SU-DHL-6 (cell line): ENCODE measurements at regions not wholly inside any gene's neighbourhood (a gene's known extent, or its start where the extent isn't known, plus 50 kb on each side); places are given as distances from the start of the nearest gene placed in this dataset.
"Not testable (repeated sequence)": the region's sequence is repeated elsewhere in the genome, so short reads cannot be mapped to it uniquely, and the experiment has no call there.

ENCODE experiments used
- H2AFZ ChIP-seq: fragments of 200-600 bp; sonication (generic); 2 replicates; pipeline ENCODE4 v1.6.1; 2014; ENCODE audit warnings: low read depth, mild to moderate bottlenecking, moderate library complexity, mixed read lengths, antibody characterized with exemption, low read length; ENCODE audit not compliant: severe bottlenecking
- H3F3A ChIP-seq: fragments of 200-600 bp; shearing (Covaris generic); 2 replicates; pipeline ENCODE4 v1.6.0; 2016; ENCODE audit warnings: antibody characterized with exemption, mild to moderate bottlenecking; ENCODE audit not compliant: insufficient read depth
- H3K27ac ChIP-seq: fragments of 200-600 bp; sonication (generic); 2 replicates; pipeline ENCODE4 v1.5.1; 2016; ENCODE audit warnings: low read depth, mild to moderate bottlenecking, low read length, moderate library complexity, mixed read lengths
- H3K27me3 ChIP-seq: fragments of 200-600 bp; sonication (generic), shearing (Covaris generic); 2 replicates; pipeline ENCODE4 v1.6.0; 2014; ENCODE audit warnings: mild to moderate bottlenecking, low read length
- H3K36me3 ChIP-seq: fragments of 200-600 bp; sonication (generic); 2 replicates; pipeline ENCODE4 v1.6.1; 2014; ENCODE audit warnings: mild to moderate bottlenecking, low read length, mixed read lengths
- H3K4me2 ChIP-seq: fragments of 300-600, 200-600 bp; shearing (Covaris generic), sonication (generic); 2 replicates; pipeline ENCODE4 v1.6.0; 2014; ENCODE audit warnings: low read length, low read depth, mild to moderate bottlenecking; ENCODE audit not compliant: poor library complexity, severe bottlenecking
- H3K4me3 ChIP-seq: fragments of 200-600 bp; sonication (generic); 2 replicates; pipeline ENCODE4 v1.5.1; 2014; ENCODE audit warnings: antibody characterized with exemption, low read length, mild to moderate bottlenecking, mixed read lengths; ENCODE audit not compliant: insufficient read depth, poor library complexity, severe bottlenecking
- H3K79me2 ChIP-seq: fragments of 200-600 bp; sonication (generic); 2 replicates; pipeline ENCODE4 v1.6.1; 2014; ENCODE audit warnings: mild to moderate bottlenecking, low read length, moderate library complexity; ENCODE audit not compliant: insufficient read depth
- H3K9ac ChIP-seq: fragments of 200-600 bp; sonication (generic); 2 replicates; pipeline ENCODE4 v1.7.0; 2014; ENCODE audit warnings: mild to moderate bottlenecking, low read length
- H3K9me2 ChIP-seq: fragments of 200-600 bp; sonication (generic); replicated peaks from 2 replicates; pipeline ENCODE4 v1.6.1; 2014; ENCODE audit warnings: low read length; ENCODE audit not compliant: insufficient read depth
- H3K9me3 ChIP-seq: fragments of 200-600 bp; sonication (generic); 2 replicates; pipeline ENCODE4 v1.6.1; 2014; ENCODE audit warnings: low read length, mixed read lengths; ENCODE audit not compliant: insufficient read depth
- H4K20me1 ChIP-seq: fragments of 200-600 bp; sonication (generic); 2 replicates; pipeline ENCODE4 v1.6.1; 2014; ENCODE audit warnings: low read depth, mild to moderate bottlenecking, antibody characterized with exemption, low read length, moderate library complexity, mixed read lengths
- EZH2phosphoT487 ChIP-seq: fragments of 200-600 bp; sonication (generic), shearing (Covaris generic); conservative IDR thresholded peaks from 2 replicates; pipeline ENCODE4 v1.6.1; 2018; ENCODE audit warnings: mild to moderate bottlenecking, antibody characterized with exemption, low read length, moderate library complexity, mixed read lengths
- TF ChIP-seq, protein P1 (sequence below): fragments of 200-600 bp; sonication (generic); IDR thresholded peaks from one replicate; pipeline ENCODE4 v1.5.1; 2017; ENCODE audit warnings: antibody characterized with exemption, mild to moderate bottlenecking, low read length, moderate library complexity; ENCODE audit not compliant: insufficient read depth, poor library complexity, severe bottlenecking

DNA sequence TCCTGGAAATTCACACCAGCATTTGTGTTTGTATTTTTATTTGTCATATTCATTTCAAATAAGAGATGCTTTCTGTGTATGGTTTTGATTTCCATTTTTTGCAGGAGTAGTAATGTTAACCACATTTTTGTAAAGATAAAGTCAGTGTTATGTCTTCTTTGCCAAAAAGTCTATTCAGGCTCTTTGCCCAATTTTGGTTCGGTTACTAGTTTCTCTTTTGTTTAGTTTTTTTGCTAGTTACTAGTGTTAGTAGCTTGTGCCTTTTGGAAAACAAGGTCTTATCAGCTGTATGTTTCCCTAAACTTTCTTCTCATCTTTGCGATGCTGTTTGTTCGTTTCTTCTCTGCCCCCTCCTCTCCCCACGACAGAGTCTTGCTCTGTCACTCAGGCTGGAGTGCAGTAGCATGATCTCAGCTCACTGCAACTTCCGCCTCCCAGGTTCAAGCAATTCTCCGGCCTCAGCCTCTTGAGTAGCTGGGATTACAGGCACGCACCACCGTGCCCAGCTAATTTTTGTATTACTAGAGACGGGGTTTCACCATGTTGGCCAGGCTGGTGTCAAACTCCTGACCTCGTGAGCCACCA lies 112.3 kb upstream of the GRK3 start:
- H3K9ac ChIP-seq = no peak overlapping the region
- no peak for TF ChIP-seq EZH2phosphoT487
- TF ChIP-seq, protein P1, sequence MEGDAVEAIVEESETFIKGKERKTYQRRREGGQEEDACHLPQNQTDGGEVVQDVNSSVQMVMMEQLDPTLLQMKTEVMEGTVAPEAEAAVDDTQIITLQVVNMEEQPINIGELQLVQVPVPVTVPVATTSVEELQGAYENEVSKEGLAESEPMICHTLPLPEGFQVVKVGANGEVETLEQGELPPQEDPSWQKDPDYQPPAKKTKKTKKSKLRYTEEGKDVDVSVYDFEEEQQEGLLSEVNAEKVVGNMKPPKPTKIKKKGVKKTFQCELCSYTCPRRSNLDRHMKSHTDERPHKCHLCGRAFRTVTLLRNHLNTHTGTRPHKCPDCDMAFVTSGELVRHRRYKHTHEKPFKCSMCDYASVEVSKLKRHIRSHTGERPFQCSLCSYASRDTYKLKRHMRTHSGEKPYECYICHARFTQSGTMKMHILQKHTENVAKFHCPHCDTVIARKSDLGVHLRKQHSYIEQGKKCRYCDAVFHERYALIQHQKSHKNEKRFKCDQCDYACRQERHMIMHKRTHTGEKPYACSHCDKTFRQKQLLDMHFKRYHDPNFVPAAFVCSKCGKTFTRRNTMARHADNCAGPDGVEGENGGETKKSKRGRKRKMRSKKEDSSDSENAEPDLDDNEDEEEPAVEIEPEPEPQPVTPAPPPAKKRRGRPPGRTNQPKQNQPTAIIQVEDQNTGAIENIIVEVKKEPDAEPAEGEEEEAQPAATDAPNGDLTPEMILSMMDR = no peak
- no peak overlapping the region for H2AFZ ChIP-seq
- no peaks in the 10 kb centered on the region for H3K27me3 ChIP-seq
- no peak overlapping the region for H3K27ac ChIP-seq
- peaks cover 3% of the 10 kb centered on the region; the same call in 1 of the 2 replicates for H3F3A ChIP-seq
- H3K9me2 ChIP-seq = no peaks in the 10 kb centered on the region
- no peak overlapping the region for H3K4me2 ChIP-seq
- H3K79me2 ChIP-seq = peaks cover 77% of the 10 kb centered on the region
- no peaks in the 10 kb centered on the region for H3K9me3 ChIP-seq
- H4K20me1 ChIP-seq = peaks cover 4% of the 10 kb centered on the region; the same call in 1 of the 2 replicates
- no peak overlapping the region for H3K4me3 ChIP-seq
- no peaks in the 10 kb centered on the region for H3K36me3 ChIP-seq

DNA sequence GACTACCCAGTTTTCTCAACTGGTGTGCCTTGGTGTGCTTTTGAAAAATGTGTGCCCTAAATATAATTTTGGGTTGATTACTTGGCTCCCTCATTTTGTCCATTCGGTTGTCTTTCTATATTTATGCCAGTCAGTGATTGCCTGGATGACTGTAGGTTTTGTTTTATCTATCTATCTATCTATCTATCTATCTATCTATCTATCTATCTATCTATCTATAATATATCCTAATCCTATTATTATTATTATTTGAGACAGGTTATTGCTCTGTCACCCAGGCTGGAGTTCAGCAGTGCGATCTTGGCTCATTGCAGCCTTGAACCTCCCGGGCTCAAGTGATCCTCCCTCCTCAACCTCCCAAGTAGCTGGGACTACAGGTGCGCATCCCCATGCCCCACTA lies 111.4 kb upstream of the GRK3 start:
- H3K27me3 ChIP-seq = no peaks in the 10 kb centered on the region
- H3K36me3 ChIP-seq = no peaks in the 10 kb centered on the region
- H2AFZ ChIP-seq = no peak overlapping the region
- H3F3A ChIP-seq = peaks cover 3% of the 10 kb centered on the region; the same call in 1 of the 2 replicates
- peaks cover 4% of the 10 kb centered on the region; the same call in 1 of the 2 replicates for H4K20me1 ChIP-seq
- TF ChIP-seq EZH2phosphoT487 = no peak
- TF ChIP-seq, protein P1 = no peak
- no peak overlapping the region for H3K4me3 ChIP-seq
- no peak overlapping the region for H3K9ac ChIP-seq
- H3K9me2 ChIP-seq = no peaks in the 10 kb centered on the region
- no peak overlapping the region for H3K4me2 ChIP-seq
- H3K79me2 ChIP-seq = peaks cover 72% of the 10 kb centered on the region
- H3K9me3 ChIP-seq = no peaks in the 10 kb centered on the region
- H3K27ac ChIP-seq = no peak overlapping the region

DNA sequence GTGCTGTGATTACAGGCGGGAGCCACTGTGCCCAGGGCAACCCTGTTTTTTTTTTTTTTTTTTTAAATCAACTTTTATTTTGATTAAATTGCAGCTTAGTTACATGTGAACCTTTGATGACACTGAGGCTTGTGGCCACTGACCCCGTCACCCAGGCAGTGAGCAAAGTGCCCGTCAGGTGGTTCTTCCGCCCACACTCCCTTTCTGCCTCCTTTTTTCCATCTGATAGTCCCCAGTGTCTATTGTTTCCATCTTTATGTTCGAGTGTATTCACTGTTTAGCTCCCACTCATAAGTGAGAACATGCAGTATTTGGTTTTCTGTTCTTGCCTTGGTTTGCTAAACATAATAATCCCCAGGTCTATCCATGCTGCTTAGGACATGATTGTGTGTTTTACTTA lies 110.9 kb upstream of the GRK3 start:
- peaks cover 67% of the 10 kb centered on the region for H3K79me2 ChIP-seq
- no peak overlapping the region for H3K4me3 ChIP-seq
- no peaks in the 10 kb centered on the region for H3K27me3 ChIP-seq
- no peaks in the 10 kb centered on the region for H3K36me3 ChIP-seq
- peaks cover 4% of the 10 kb centered on the region; the same call in 1 of the 2 replicates for H4K20me1 ChIP-seq
- H3F3A ChIP-seq = peaks cover 3% of the 10 kb centered on the region; the same call in 1 of the 2 replicates
- H2AFZ ChIP-seq = no peak overlapping the region
- no peak overlapping the region for H3K4me2 ChIP-seq
- H3K27ac ChIP-seq = no peak overlapping the region
- TF ChIP-seq EZH2phosphoT487 = no peak
- TF ChIP-seq, protein P1 = no peak
- H3K9me3 ChIP-seq = no peaks in the 10 kb centered on the region
- H3K9ac ChIP-seq = no peak overlapping the region
- H3K9me2 ChIP-seq = no peaks in the 10 kb centered on the region

DNA sequence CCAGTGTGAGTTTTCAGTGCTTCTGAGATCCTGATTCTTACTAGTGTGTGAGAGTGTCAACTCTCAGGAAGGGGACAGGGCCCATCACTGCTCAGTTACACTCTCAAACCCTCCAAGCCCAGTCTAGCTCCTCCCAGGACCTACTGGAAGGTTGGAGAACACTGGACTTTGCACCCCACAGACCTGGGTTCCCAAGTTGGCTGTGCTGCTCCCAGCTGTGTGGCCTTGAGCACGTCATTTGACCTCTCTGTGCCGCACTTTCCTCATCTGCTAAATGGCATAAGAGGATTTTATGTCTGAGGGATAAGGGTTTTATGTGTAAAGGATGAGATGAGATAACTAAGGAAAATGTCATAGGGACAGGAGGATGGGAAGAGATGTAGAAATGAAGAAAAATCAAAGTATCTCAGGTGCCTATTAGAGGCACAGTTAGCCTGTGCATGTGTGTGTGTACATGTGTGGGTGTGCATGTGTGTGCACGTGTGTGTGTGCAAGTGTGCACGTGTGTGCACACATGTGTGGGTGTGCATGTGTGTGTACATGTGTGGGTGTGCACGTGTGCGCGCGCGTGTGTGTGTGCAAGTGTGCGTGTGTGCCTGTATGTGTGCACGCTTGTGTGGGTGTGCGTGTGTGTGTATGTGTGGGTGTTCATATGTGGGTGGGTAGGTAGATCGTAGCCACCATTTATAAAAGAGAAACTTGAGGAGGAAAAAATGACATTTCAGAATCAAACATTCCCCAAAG lies 108.0 kb upstream of the GRK3 start:
- H3K9me2 ChIP-seq, H3K27me3 ChIP-seq, H3K9ac ChIP-seq, H3F3A ChIP-seq, H3K27ac ChIP-seq, H2AFZ ChIP-seq, H3K36me3 ChIP-seq, H3K4me3 ChIP-seq, H3K4me2 ChIP-seq, H4K20me1 ChIP-seq, H3K9me3 ChIP-seq: not testable (repeated sequence)
- H3K79me2 ChIP-seq = peaks cover 38% of the 10 kb centered on the region

DNA sequence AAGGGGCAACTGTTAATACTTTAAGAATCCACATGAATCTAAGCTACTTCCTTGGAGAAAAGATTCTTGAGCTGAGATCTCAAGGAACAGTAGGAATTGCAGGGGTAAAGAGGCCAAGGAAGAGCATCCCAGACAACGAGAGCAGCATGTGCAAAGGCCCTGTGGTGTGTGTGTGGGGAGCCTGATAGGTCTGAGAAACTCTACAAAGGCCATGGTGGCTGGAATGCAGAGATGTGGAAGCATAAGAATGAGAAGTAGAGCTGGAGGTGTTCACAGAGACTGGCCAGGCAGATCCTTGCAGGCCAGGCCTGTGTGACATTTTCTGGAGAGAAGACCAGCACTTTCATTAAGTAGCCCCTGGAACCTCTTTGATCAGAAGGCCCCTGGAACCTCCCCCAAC lies 105.8 kb upstream of the GRK3 start:
- H3K36me3 ChIP-seq, H3K9me3 ChIP-seq, H3K9ac ChIP-seq, H3K4me3 ChIP-seq, H3K27me3 ChIP-seq, H3F3A ChIP-seq, H3K9me2 ChIP-seq, H4K20me1 ChIP-seq, H2AFZ ChIP-seq, H3K27ac ChIP-seq, H3K4me2 ChIP-seq: not testable (repeated sequence)
- H3K79me2 ChIP-seq = peaks cover 16% of the 10 kb centered on the region
